AG04450 (cell line): ENCODE measurements at regions not wholly inside any gene's neighbourhood (a gene's known extent, or its start where the extent isn't known, plus 50 kb on each side); places are given as distances from the start of the nearest gene placed in this dataset.

Source experiments
- CTCF ChIA-PET: fragments of 300-600, 350-600 bp; formaldehyde crosslinking; extraction: SDS; loops from one replicate; lab custom pipeline; 2022; ENCODE audit warnings: antibody characterized with exemption, inconsistent platforms; lab: Charles Lee
- POLR2A ChIA-PET: fragments of 350-600 bp; formaldehyde crosslinking; extraction: SDS; loops from one replicate; lab custom pipeline; 2021; ENCODE audit warnings: antibody characterized with exemption, inconsistent platforms; lab: Yijun Ruan, JAX
- DNase-seq: peaks from one replicate; pipeline ENCODE4 v3.0.0-alpha.2; 2011; ENCODE audit warnings: low read depth, low spot score
- H3K27ac ChIP-seq: one replicate; pipeline ENCODE4 v1.5.1; 2012; ENCODE audit warnings: low read depth, low read length, control low read depth
- H3K27me3 ChIP-seq: one replicate; pipeline ENCODE4 v1.6.0; 2012; ENCODE audit warnings: low read length; ENCODE audit not compliant: control insufficient read depth, insufficient read depth
- H3K4me3 ChIP-seq: 2 replicates; pipeline ENCODE4 v1.5.1; 2011; ENCODE audit warnings: mild to moderate bottlenecking, low read depth, low read length, control low read depth
- H3K9me3 ChIP-seq: 2 replicates; pipeline ENCODE4 v1.5.1; 2012; ENCODE audit warnings: low read length; ENCODE audit not compliant: control insufficient read depth, insufficient read depth
- TF ChIP-seq, protein P1 (sequence below): IDR thresholded peaks from 2 replicates; pipeline ENCODE4 v1.5.1; 2011; ENCODE audit warnings: low read depth, low read length, control low read depth, inconsistent platforms

DNA sequence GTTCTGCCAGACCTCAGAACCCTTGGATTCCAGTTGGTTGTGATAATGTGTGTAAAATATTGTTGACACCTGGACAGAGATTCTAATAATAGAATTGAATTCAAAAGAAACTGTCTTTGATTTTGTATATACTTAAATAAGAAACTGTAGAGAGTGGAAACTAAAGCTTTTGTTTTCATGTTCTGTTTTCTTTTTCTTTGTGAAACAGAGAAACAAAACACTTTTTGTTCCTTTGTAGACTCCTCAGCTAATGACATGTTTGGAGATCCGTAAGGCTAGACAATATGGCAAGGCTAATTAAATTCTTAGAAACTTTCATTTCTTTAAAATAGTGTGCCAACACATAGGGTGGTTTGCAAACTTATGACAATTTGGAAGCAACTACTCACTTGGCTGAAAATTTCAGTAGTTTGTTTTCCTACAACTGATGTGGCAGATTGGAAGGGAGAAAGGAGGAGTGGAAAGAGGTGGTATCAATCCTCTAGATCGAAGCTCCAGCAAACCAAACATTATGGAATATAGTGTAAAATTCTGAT, 90.9 kb upstream of the FAT1 start:
- peaks cover 4% of the 10 kb centered on the region for H3K9me3 ChIP-seq
- TF ChIP-seq, protein P1, sequence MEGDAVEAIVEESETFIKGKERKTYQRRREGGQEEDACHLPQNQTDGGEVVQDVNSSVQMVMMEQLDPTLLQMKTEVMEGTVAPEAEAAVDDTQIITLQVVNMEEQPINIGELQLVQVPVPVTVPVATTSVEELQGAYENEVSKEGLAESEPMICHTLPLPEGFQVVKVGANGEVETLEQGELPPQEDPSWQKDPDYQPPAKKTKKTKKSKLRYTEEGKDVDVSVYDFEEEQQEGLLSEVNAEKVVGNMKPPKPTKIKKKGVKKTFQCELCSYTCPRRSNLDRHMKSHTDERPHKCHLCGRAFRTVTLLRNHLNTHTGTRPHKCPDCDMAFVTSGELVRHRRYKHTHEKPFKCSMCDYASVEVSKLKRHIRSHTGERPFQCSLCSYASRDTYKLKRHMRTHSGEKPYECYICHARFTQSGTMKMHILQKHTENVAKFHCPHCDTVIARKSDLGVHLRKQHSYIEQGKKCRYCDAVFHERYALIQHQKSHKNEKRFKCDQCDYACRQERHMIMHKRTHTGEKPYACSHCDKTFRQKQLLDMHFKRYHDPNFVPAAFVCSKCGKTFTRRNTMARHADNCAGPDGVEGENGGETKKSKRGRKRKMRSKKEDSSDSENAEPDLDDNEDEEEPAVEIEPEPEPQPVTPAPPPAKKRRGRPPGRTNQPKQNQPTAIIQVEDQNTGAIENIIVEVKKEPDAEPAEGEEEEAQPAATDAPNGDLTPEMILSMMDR: no peak
- H3K27ac ChIP-seq: no peak overlapping the region
- DNase-seq: no peak
- H3K4me3 ChIP-seq: no peak overlapping the region
- ChIA-PET CTCF (interaction anchor here (0.8 kb wide), 1 partner anchor 24 kb away, joined by 4 read pairs; no protein-coding TSS in a partner anchor), POLR2A (no interaction called here)
- H3K27me3 ChIP-seq: no peaks in the 10 kb centered on the region

DNA sequence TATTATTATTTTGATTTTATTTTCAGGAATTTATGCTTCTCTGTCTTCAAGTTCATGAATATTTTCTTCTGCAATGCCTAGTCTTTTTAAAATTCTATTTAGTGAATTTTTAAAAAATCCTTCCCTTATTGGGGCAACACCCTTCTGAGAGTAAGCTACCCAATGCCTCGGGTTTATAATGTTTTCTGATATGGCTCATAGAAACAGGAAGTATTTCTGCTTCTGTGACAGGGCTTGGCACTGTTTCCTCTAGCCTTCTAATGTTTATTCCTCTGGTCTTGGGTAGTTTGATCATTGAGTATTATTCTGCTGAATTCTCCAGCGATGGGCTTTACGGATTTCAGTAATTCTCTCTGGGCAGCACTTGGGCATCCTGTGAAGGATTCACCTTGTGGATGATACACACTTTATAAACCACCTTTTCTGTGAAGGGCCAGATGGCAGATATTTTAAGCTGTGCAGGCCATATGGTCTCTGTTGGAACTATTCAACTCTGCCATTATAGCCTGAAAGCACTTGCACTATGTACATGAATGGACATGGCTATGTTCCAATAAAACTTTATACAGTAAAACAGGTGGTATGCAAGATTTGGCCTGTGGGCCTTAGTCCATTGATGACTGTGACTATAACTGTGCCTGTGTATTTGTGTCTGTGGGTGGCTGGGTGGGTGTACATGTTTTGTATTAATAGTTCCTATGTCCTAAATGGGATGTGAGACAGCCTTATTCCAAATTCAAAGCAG, 95.9 kb upstream of the FAT1 start:
- CTCF ChIA-PET: interaction anchor here (0.9 kb wide), 1 partner anchor 94 kb away, joined by 3 read pairs; no protein-coding TSS in a partner anchor
- H3K9me3 ChIP-seq: no peaks in the 10 kb centered on the region
- H3K27ac ChIP-seq: no peak overlapping the region
- POLR2A ChIA-PET: no interaction called here
- TF ChIP-seq, protein P1: no peak
- no peak for DNase-seq
- no peaks in the 10 kb centered on the region for H3K27me3 ChIP-seq
- H3K4me3 ChIP-seq: no peak overlapping the region

DNA sequence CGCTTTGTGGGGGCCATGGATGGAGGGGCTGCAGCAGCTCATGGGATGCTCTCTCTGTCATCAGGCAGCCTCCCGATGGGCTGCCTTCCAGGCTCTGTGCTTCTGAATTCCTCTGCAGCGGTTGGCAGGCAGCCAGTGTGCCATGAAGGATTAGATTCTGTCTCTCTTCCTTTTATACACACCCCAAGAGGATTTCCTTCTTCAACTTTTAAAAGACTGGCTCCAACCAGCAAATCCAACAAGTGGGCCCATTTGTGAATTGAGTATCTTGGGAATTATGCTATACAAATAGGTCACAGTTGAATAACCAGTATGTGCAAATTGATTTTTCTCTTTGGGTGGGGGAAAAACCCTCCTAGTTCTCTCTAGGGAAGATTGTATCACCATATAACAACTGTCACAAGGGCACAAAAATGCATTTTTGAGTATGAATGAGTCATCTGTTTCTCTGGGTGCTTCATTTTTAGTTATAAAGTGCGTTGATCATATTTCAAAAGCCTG, 96.8 kb upstream of the FAT1 start:
- H3K27me3 ChIP-seq: no peaks in the 10 kb centered on the region
- no peak for DNase-seq
- CTCF ChIA-PET: no interaction called here
- H3K9me3 ChIP-seq: no peaks in the 10 kb centered on the region
- H3K4me3 ChIP-seq: no peak overlapping the region
- TF ChIP-seq, protein P1: no peak
- POLR2A ChIA-PET: interaction anchor here (1.0 kb wide), 1 partner anchor 30 kb away, joined by 3 read pairs; no protein-coding TSS in a partner anchor
- no peak overlapping the region for H3K27ac ChIP-seq

DNA sequence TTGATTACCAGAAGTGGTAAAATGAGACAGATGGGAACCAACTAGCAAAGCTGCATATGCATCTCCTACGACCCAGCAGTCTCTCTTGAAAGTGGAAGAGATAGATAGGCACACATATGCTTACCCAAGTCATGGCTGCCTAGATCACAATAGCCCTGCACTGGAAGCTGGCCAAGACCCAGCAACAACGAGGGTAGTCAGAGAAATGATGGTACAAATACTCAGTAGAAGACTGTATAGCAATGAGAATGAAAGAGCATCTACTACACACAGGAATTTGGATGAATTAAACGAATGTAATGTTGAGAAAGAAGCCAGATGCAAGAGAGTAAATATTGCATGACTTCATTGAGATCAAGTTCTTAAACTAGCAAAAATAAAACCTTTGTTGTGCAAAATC, 100.3 kb upstream of the FAT1 start:
- Histone ChIP-seq H3K9me3 (no peaks in the 10 kb centered on the region), H3K4me3 (no peak overlapping the region), H3K27me3 (no peaks in the 10 kb centered on the region), H3K27ac (peak overlapping the region; percentile 60)
- DNase-seq: no peak
- TF ChIP-seq, protein P1: no peak
- CTCF ChIA-PET: interaction anchor here (0.6 to 1.1 kb wide), 4 partner anchors 32 to 621 kb away, joined by 3 to 5 read pairs (median 4); no protein-coding TSS in a partner anchor
- POLR2A ChIA-PET: interaction anchor here (0.6 kb wide), 1 partner anchor 487 kb away, joined by 3 read pairs; no protein-coding TSS in a partner anchor

DNA sequence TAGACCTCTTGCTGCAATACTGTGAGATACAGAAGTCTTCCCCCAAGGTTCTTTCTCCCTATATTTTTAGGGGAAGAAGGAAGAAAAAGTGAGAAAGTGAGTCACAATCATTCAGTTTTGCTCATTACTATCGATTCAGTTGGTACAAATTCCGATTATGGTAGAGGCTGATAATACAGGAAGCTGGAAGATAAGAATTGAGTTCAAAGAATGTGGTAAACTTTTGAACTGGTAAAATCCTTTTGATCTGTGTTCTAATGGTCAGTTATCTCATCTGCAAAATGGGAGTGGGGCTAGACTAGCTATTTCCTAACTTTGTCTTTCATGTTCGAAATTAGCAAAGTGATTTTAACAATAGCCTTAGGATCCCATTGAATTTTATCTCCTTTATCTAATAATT, 101.4 kb upstream of the FAT1 start:
- DNase-seq: no peak

More for the DNA sequence above, 101.4 kb upstream of the FAT1 start:
- H3K4me3 ChIP-seq: no peak overlapping the region
- POLR2A ChIA-PET: no interaction called here
- H3K9me3 ChIP-seq: no peaks in the 10 kb centered on the region
- no peaks in the 10 kb centered on the region for H3K27me3 ChIP-seq
- CTCF ChIA-PET: no interaction called here
- no peak overlapping the region for H3K27ac ChIP-seq
- TF ChIP-seq, protein P1: no peak
